Right atrium auricular region (tissue), 2 donors: ENCODE measurements at regions not wholly inside any gene's neighbourhood (a gene's known extent, or its start where the extent isn't known, plus 50 kb on each side); places are given as distances from the start of the nearest gene placed in this dataset.

Experiments
- DNase-seq: peaks from one replicate; pipeline ENCODE4 v3.0.0-alpha.2; 2019; ENCODE audit warnings: low spot score
- H3K27ac ChIP-seq, 2 donors: fragments of 200-600 bp; sonication (generic); 1 replicate in 1 of 2; 2 replicates in 1 of 2; pipeline ENCODE4 v1.5.1; 2016 to 2019
- H3K27me3 ChIP-seq, 2 donors: fragments of 200-600 bp; sonication (generic); one replicate each; pipeline versions ENCODE4 v1.5.1 to v1.6.0; 2017 to 2019
- H3K36me3 ChIP-seq: fragments of 200-600 bp; sonication (generic); one replicate; pipeline ENCODE4 v1.5.1; 2016
- H3K4me1 ChIP-seq, 2 donors: fragments of 200-600 bp; sonication (generic); one replicate each; pipeline versions ENCODE4 v1.5.1 to v1.6.0; 2017 to 2019
- H3K4me3 ChIP-seq, 2 donors: fragments of 200-600 bp; sonication (generic); 1 replicate in 1 of 2; 2 replicates in 1 of 2; pipeline ENCODE4 v1.5.1; 2017 to 2019; ENCODE audit warnings: mild to moderate bottlenecking in 1 of 2, moderate library complexity in 1 of 2
- H3K9me3 ChIP-seq, 2 donors: fragments of 200-600 bp; sonication (generic); one replicate each; pipeline ENCODE4 v1.5.1; 2019
- CTCF ChIP-seq, 2 donors: fragments of 200-600 bp; sonication (generic); IDR thresholded peaks; one replicate each; pipeline ENCODE4 v1.5.1; 2019; ENCODE audit warnings: antibody characterized with exemption in 2 of 2

GRCh38 chr1:30406996-30407864 is 316.2 kb downstream of the MATN1 start:
- Histone ChIP-seq H3K27ac (no peak overlapping the region), H3K27me3 (no peaks in the 10 kb centered on the region), H3K9me3 (no peaks in the 10 kb centered on the region), H3K4me3 (no peak overlapping the region), H3K36me3 (no peaks in the 10 kb centered on the region), H3K4me1 (peaks cover 0 to 10% of the 10 kb centered on the region in 2 donors)
- peak; percentile 53 for DNase-seq
- no peak for TF ChIP-seq CTCF (IDR thresholded peaks at IDR 0.05)

GRCh38 chr1:30405631-30406212 is 317.7 kb downstream of the MATN1 start:
- DNase-seq: peak; percentile 5
- TF ChIP-seq CTCF (IDR thresholded peaks at IDR 0.05): no peak
- no peaks in the 10 kb centered on the region for H3K9me3 ChIP-seq

GRCh38 chr1:30405081-30405480 is 318.3 kb downstream of the MATN1 start:
- Histone ChIP-seq H3K4me3 (no peak overlapping the region), H3K27me3 (no peaks in the 10 kb centered on the region), H3K27ac (no peak overlapping the region), H3K9me3 (no peaks in the 10 kb centered on the region), H3K36me3 (no peaks in the 10 kb centered on the region), H3K4me1 (peaks cover 0 to 10% of the 10 kb centered on the region in 2 donors)
- TF ChIP-seq CTCF (IDR thresholded peaks at IDR 0.05): no peak
- no peak for DNase-seq

More at GRCh38 chr1:30405631-30406212, 317.7 kb downstream of the MATN1 start:
- H3K4me3 ChIP-seq: no peak overlapping the region
- H3K4me1 ChIP-seq: peaks cover 0 to 10% of the 10 kb centered on the region in 2 donors
- no peaks in the 10 kb centered on the region for H3K27me3 ChIP-seq
- no peaks in the 10 kb centered on the region for H3K36me3 ChIP-seq
- H3K27ac ChIP-seq: no peak overlapping the region

- no peak for DNase-seq
- no peaks in the 10 kb centered on the region for H3K36me3 ChIP-seq
- TF ChIP-seq CTCF (IDR thresholded peaks at IDR 0.05): no peak
- no peaks in the 10 kb centered on the region for H3K27me3 ChIP-seq
- H3K9me3 ChIP-seq: no peaks in the 10 kb centered on the region
- peaks cover 0 to 10% of the 10 kb centered on the region in 2 donors for H3K4me1 ChIP-seq
- no peak overlapping the region for H3K4me3 ChIP-seq
- no peak overlapping the region for H3K27ac ChIP-seq
Observed at GRCh38 chr1:30404341-30404740, 319.0 kb downstream of the MATN1 start.

- no peak for TF ChIP-seq CTCF (IDR thresholded peaks at IDR 0.05)
- peaks cover 0 to 10% of the 10 kb centered on the region in 2 donors for H3K4me1 ChIP-seq
- no peak overlapping the region for H3K4me3 ChIP-seq
- no peaks in the 10 kb centered on the region for H3K9me3 ChIP-seq
- no peaks in the 10 kb centered on the region for H3K36me3 ChIP-seq
- no peak overlapping the region for H3K27ac ChIP-seq
- H3K27me3 ChIP-seq: no peaks in the 10 kb centered on the region
- no peak for DNase-seq
Observed at GRCh38 chr1:30403726-30404125, 319.7 kb downstream of the MATN1 start.
